ENCODE measurements at regions not wholly inside any gene's neighbourhood (a gene's known extent, or its start where the extent isn't known, plus 50 kb on each side); places are given as distances from the start of the nearest gene placed in this dataset.
"Not testable (repeated sequence)": the region's sequence is repeated elsewhere in the genome, so short reads cannot be mapped to it uniquely, and the experiment has no call there.

DNA sequence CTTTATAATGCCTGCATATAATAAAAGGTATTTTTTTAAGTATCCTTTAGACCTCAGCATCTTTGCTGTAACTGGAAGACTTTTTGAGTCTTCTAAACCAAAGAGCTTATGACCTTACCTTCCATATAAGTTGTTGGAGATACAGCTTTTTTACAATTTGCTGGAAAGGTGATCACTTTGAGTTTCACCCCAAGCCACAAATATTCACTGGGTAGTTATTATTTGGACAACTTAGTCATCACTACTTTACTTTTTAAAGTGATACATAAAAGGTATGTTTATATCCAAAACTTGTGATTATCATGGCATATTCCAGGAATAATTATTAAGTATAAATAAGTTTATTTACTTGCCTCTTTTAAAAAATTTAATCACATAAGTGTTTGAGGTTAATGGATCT is 246.7 kb upstream of the NRIP1 start:
- DNase-seq (ENCODE audit: low read depth), result no peak

DNA sequence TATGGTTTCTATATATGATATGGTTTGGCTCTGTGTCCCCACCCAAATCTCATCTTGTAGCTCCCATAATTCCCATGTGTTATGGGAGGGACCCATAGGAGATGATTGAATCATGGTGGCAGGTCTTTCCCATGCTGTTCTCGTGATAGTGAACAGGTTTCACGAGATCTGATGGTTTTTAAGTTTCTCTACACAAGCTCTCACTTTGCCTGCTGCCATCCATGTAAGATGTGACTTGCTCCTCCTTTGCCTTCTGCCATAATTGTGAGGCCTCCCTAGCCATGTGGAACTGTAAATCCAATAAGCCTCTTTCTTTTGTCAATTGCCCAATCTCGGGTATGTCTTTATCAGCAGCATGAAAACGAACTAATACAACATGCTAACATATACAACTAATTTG is 252.2 kb upstream of the NRIP1 start:
- DNase-seq (ENCODE audit: low read depth), result not testable (repeated sequence)

DNA sequence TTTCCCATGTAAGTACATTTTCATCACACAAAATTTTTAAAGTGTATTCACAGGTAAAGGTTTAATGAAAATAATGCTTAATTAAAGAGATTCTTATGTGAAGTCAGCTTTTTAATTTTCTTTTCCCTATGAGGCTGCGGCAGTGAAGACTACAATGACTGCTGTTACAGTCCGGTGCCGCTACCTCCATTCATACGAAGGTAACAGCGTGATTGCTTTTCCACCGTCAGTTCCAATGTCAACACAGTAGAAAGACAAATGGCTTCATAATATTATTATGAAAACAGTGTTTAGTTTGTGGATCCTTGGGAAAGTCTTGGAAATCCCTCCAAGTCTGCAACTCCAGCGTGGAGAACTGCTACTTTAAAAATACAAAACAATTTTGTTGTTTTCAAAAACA is 254.9 kb upstream of the NRIP1 start:
- no peak for DNase-seq (ENCODE audit: low read depth)

DNA sequence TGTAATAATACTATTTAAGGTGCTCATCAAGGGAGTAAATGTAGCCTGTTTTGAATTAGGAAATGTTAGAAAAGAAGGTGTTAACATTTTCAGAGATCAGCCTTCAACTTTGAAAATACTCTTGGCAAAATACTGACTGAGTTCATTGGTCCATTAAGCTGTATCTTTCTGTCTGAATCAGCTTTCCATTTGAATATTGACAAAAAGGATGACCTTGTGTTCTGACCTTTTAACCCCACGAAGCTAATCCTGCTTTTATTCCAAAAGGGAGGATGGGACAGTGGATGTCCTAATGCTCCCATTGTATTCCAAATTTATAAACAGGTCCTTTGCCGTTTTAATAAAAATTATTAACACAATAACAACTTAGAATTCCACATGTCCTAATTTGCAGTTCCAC is 259.7 kb upstream of the NRIP1 start:
- DNase-seq (ENCODE audit: low read depth), result no peak

DNA sequence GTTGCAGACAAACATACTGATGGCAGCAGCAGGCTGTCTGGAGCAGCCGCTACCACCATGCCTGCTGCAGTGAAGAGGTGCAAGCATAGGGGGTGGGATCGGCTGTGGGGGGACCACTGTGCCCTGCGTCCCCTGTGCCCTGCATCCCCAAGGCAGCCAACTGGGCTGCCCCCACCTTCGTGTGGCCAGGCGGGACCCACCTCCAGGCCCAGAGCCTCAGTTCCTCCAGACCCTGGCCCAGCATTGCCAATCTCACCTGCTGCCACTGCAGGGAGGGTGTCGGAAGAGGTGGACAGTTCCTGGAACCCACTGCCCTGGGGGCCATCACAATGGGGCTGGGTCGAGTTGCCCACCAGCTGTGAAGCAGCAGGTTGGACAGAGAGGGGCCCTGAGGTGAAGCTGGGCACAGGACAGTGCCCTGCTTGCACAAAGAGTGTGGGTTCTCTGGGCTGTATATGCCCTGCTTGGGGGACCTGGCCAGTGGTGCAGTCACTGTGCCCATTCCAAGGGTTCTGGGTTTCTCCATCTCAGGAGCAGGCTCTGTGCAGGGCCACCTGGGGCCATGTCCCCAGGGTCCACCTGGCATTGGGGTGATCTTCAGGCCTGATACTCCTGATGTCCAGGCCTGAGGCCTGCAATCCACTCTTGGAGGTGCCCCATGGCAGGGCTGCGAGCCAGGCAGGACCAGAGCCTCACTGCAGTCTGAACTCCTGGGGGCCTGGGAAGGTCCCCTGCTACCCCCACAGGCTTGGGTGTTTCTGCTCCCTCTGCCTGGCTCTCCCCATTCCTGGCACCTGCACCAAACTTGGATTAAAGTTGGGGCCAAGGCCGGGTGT is 261.4 kb upstream of the NRIP1 start:
- DNase-seq (ENCODE audit: low read depth), result no peak

DNA sequence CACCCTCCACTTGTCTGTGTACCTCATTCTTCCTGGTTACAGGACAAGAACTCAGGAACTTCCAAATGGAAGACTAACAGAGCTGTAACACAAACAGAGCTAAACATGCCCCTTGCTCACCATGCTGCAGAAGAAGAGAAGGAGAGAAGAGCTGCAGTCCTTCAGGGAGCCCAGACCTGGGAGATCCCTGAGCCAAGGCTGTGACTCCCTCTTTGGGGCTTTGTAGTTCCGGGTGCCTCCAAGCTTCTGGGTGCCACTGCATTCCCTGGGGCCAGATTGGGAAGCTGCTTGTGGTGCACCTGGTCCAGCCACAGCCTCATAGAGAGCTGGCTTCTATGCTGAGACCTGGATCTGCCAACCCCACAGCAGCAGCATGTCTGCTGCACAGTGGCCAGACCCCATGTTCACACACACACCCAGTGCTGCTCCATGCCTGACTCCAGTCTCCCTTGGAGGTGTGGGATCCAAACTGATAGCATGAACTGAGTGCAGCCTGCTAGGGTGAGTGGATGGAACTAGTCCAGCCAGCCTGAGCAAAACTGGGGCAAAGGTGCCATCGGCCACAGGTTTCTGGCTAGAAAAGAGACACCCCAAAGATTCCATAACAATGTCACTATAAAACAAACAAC is 263.0 kb upstream of the NRIP1 start:
- no peak for DNase-seq (ENCODE audit: low read depth)

DNA sequence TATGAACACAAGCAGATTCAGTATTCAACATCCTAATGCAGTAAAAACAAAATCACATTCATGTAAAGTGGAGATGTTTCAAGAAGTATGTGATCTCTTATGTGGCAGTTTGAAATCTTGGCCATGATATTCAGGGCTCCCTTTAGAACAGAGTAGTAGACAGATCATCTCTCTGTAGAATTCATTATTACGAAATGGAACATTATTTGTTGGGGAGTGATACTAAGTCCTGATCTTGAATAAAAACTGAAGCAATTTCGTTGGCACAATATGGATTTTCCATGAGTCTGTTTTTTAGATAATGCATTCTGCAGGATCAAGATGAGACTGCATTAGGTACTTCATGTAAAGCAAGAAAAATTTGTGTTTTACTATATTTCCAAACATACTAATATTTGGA is 264.4 kb upstream of the NRIP1 start:
- DNase-seq (ENCODE audit: low read depth), result no peak

DNA sequence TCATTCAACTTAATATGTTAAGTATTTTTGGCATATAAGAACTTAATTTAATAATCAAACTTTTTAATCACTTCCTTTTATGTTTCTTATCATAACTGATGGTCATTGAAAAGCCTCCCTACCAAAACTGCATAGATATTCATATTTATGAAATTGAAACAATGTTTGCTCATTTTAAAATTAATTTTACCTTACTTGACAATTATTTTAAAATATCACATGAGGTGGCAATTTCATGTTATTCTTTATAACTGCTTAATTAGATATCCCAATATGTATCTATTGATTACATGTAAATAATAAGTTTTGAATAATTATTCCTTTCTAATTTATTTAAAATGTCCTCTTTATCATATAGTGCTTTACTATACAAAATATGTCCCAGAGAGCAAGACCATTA is 266.1 kb upstream of the NRIP1 start:
- DNase-seq (ENCODE audit: low read depth), result no peak

DNA sequence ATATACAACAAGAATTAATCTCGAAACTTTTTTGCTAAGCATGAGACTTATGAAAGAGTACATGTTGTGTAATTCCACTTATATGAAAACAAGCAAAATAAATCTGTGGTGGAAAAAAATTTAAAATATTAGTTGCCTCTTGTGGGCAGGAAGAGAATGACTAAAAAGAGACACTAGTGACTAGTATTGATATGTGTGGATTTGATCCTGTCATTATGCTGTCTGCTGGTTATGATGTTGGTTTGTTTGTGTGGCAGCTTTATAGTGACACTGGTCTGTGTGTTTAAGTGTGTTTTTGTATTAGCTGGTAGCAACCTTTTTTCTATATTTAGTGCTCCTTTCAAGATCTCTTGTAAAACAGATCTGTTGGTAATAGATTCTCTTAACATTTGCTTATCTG is 267.8 kb upstream of the NRIP1 start:
- DNase-seq (ENCODE audit: low read depth), result no peak

DNA sequence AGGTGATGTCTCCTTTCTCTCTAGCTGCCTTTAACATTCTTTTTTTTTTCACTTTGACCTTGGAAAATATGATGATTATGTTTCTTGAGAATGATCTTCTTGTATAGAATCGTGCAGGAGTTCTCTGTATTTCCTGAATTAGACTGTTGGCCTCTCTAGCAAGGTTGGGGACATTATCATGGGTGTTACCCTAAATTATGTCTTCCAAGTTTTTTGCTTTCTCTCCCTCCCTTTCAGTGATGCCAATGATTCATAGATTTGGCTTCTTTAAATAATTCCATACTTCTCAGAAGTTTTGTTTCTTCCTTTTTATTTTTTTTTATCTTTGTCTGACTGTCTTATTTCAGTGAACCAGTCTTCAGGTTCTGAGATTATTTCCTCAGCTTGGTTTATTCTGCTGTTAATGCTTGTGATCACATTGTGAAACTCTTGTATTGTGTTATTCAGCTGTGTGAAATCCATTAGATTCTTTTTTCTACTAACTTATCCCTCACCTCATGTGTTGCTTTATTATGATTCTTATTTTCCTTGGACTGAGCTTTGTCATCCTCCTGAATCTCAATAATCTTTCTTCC is 268.4 kb upstream of the NRIP1 start:
- no peak for DNase-seq (ENCODE audit: low read depth)

DNA sequence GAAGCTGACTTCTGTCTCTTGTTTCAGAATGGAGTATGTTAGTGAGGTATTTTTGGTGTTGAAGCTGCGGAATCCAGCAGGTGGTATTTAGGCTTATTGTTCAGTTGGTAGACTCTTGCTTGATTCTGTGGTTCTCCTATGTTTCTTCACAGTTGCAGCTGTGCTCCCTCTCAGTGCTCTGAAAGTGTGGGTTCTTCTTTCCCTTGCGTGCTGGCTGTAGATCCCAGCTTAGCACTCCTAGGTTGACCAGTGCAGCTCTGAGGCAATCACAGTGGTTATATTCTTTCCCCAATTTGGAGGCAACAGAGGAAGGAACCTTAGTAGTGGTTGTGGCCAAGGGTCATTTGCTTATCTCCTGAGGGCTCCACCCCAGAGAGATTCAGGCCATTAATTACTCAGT is 269.2 kb upstream of the NRIP1 start:
- no peak for DNase-seq (ENCODE audit: low read depth)

DNA sequence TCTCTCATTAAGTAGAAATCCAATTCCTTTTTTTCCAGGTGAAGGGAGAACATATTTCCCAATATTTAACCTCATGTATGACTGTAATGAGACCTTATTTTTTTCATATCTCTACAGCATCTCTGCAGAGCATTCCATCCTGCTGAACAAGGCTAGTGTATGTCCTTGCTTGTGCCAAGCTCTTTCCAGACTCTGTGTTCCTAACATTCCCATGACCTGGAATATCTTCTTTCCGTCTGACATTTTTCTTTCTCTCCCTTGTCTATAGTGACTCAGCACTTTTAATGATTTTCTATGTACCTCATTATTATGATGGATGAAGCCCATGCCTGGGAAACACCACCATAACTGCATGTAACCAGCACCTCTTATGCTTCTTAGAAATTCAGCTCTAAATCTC is 278.3 kb upstream of the NRIP1 start:
- DNase-seq (ENCODE audit: low read depth), result no peak

DNA sequence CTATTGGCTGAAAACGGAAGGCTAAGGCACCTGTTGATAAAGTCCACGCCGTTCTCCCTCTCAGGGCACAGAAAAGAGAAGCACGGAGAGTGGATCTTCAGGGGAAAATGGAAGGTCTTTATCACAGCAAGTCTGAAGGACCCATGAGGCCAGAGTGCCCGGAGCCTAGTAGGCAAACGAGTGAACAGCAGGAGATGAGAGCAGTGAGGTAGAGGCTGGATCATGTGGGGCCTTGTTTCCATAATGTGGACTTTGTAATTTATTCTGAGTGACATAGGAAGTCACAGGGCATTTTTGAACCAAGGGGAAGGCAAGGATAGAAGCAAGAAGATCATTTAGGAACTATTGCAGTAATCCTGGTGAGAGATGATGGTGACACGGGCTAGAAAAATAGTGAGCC is 287.2 kb upstream of the NRIP1 start:
- DNase-seq (ENCODE audit: low read depth), result no peak

DNA sequence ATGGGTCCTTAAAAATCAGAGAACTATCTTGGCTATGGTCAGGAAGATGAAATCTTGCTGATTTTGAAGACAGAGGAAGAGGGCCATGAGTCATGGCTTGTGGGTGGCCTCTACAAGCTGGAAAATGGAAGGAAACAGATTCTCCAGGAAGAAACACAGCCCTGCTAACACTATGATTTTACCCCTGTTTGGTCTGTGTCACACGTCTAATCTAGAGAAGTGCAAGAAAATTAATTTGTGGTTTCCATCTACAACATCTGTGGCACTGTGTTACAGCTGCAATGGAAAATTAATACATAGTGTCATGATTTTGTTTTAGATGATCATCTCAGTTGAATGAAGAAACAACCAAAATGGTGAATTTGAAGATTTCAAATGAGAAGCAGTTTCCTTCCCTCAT is 288.7 kb upstream of the NRIP1 start:
- no peak for DNase-seq (ENCODE audit: low read depth)

DNA sequence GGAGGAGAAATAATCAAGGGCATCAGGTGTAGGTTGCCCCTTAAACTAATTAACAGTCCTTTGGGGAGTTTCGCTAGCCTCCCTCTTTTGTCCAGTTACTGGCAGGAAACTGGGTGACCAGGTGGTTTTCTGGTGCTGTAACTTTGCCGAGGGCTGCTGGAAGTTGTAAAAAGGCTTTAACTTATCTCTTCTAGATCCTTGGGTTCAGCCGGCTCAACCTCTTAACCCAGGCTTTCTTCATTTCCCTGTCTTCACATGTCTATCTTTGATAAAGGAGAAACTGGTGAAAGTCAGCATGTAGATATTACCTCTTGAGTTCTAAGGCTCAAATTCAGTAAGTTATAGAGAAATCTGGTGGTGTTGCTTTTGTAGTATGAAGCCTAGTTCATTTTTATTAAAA is 289.7 kb upstream of the NRIP1 start:
- no peak for DNase-seq (ENCODE audit: low read depth)

DNA sequence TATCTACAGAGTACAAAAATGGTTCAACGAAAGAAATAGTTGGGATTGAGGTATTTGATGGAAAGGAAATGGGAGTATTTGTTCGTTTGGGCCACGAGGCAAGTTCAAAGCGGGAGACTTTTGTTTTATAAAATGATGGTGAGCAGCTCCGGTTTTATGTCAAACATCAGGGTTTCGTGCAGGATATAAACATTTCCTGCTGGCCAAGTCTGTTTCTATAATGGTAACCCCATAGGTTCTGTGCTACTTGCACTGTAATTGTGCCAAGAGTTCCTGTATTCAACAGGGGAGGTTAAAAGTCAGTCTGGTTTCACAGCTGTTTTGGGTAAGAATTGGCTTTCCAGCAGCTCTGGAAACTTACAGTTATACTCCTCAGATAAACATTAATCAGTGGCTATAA is 290.3 kb upstream of the NRIP1 start:
- no peak for DNase-seq (ENCODE audit: low read depth)

DNA sequence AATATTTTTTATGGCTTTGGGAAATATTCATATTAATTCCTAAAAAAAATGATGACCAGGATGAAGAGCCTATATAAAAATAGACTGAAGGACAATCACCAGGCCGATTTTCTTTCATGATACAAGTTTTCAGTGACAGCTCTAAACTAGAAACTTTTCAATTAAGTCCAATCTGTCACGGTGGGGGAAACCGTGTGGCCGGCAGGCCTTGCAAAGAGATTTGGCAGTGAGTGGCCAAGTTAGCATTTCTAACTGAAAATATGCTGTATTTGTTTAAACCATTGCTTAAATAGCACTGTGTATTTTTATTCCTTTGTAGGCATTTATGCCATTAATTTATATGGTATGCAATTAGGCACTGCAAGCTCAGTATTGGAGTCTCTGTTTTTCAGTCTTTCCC is 294.5 kb upstream of the NRIP1 start:
- DNase-seq (ENCODE audit: low read depth), result no peak

DNA sequence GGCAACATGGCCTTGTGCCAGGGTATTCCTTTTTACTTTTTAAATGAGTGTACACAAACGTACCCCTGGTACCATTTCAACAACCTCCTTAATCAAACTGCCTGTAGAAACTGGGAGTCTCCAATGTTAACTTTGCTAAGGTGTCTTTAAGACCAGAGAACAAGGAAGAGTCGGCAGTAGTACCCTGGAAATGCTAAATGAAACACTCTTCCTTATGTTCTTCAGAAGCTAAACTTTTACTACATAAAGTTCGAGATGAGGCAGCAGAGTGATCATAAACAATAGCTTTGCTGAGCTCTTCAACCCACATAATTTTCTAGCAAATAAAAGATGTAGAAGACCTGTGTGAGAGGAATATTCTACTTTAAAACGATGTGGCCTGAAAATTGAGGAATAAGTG is 297.7 kb upstream of the NRIP1 start:
- no peak for DNase-seq (ENCODE audit: low read depth)

DNA sequence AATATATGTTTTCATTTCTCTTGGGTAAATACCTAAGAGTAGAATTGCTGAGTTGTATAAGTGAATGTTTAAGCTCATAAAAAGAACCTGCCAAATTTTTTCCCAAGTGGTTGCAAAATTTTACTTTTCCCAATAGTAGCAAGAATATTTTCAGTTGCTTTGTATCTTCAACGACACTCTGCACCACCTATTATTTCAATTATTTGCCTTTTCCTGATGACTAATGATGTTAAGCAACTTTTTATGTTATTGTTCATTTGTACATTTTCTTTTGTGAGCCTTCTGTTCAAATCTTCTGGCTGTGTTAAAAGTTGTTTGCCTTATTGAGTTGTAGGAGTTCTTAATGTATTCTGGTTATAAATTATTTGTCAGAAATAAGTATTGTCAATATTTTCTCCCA is 299.1 kb upstream of the NRIP1 start:
- no peak for DNase-seq (ENCODE audit: low read depth)

DNA sequence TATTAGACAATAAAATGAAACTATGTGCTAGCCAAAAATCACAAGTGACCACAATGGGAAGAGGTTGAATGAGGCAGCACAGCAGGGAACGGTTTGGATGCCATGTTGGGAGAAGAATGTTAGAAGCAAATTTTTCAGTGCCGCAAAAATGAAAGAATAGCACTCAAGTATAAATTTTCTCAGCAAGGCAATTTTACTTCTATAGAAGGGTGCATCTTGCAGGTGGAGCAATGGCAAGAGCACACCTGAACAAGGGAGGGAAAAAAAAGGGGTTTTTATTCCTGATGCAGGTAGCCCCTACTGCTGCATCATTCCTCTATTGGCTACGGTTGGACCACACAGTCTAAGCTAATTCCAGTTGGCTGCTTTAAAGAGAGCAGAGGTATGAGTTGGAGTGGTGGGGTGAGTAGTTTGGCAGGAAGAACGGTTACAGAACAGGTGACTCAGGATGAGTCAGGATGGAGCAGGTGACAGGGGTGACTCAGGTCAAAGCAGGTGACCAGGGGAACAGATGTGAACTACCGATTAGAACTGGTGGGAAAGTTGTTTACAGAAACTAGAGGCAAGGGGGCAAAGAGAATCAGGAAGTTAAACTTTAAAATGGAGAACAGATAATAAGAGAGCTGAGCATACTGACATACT is 301.1 kb upstream of the NRIP1 start:
- no peak for DNase-seq (ENCODE audit: low read depth)

DNA sequence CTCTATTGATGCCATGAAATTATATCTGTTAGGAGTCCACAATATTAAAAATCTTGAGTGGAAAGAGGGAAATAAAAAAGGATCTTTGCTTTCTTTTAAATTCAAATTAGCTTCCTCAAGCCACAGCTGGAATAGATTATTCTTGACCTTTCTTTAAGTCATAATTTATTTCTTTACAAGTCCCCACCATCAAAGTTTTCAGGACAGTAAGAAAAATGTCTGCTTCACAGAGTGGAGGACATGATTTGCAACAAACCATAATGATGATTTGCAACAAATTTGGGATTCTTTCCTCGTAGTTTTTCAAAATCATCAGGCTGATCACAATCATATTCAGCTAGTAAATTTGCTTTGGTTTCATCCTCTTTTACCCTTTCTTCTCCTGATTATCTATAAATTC is 301.8 kb upstream of the NRIP1 start:
- no peak for DNase-seq (ENCODE audit: low read depth)

DNA sequence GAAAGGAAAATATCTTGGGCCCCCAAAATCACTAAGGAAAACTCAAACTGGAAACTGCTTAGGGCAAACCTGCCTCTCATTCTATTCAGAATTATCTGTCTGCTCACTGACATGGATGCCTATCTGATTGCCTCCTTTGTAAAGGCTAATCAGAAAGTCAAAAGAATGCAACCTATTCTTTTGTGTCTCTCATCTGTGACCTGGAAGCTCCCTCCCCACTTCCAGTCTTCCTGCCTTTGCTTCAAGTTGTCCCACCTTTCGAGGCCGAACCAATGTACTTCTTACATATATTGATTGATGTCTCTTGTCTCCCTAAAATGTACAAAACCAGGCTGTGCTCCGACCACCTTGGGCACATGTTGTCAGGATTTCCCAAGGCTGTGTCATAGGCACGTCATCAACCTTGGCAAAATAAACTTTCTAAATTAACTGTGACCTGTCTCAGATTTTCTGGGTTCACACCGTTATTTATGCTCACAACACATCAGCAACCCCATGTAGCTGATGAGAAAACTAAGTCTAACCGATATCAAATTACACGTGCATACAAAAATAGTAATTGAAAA is 302.3 kb upstream of the NRIP1 start:
- peak; percentile 6 for DNase-seq (ENCODE audit: low read depth)
